HCEC 1CT (cell line): ENCODE measurements at regions not wholly inside any gene's neighbourhood (a gene's known extent, or its start where the extent isn't known, plus 50 kb on each side); places are given as distances from the start of the nearest gene placed in this dataset.

Experiments used
- DNase-seq: peaks from one replicate; pipeline ENCODE4 v3.0.0-alpha.2; 2017

GRCh38 chr4:147366164-147366563 lies 114.7 kb upstream of the EDNRA start:
- DNase-seq = no peak

GRCh38 chr4:147367891-147368290 lies 113.0 kb upstream of the EDNRA start:
- DNase-seq = no peak

- no peak for DNase-seq
These were observed 111.9 kb upstream of the EDNRA start for GRCh38 chr4:147368948-147369347.

GRCh38 chr4:147370473-147370872 lies 110.4 kb upstream of the EDNRA start:
- no peak for DNase-seq

GRCh38 chr4:147370881-147371280 lies 110.0 kb upstream of the EDNRA start:
- no peak for DNase-seq

GRCh38 chr4:147371661-147372060 lies 109.2 kb upstream of the EDNRA start:
- peak; percentile 72 for DNase-seq

- DNase-seq = no peak
These were observed 102.1 kb upstream of the EDNRA start for GRCh38 chr4:147378780-147379179.

GRCh38 chr4:147381749-147382148 lies 99.1 kb upstream of the EDNRA start:
- no peak for DNase-seq

- no peak for DNase-seq
These were observed 92.9 kb upstream of the EDNRA start for GRCh38 chr4:147388018-147388417.

GRCh38 chr4:147396105-147396504 lies 84.8 kb upstream of the EDNRA start:
- no peak for DNase-seq

GRCh38 chr4:147398556-147398955 lies 82.3 kb upstream of the EDNRA start:
- DNase-seq = no peak

GRCh38 chr4:147400721-147401120 lies 80.2 kb upstream of the EDNRA start:
- no peak for DNase-seq

- DNase-seq = no peak
These were observed 79.7 kb upstream of the EDNRA start for GRCh38 chr4:147401221-147401620.

- DNase-seq = no peak
These were observed 73.4 kb upstream of the EDNRA start for GRCh38 chr4:147407261-147408045.

GRCh38 chr4:147408189-147408588 lies 72.7 kb upstream of the EDNRA start:
- DNase-seq = no peak

- DNase-seq = no peak
These were observed 71.5 kb upstream of the EDNRA start for GRCh38 chr4:147409350-147409749.

GRCh38 chr4:147418226-147418625 lies 62.7 kb upstream of the EDNRA start:
- DNase-seq = no peak

- DNase-seq = no peak
These were observed 59.4 kb upstream of the EDNRA start for GRCh38 chr4:147421456-147421855.

- DNase-seq = no peak
These were observed 57.7 kb upstream of the EDNRA start for GRCh38 chr4:147423229-147423628.

GRCh38 chr4:147425019-147425418 lies 55.9 kb upstream of the EDNRA start:
- DNase-seq = no peak

- no peak for DNase-seq
These were observed 52.3 kb upstream of the EDNRA start for GRCh38 chr4:147428583-147428982.

- DNase-seq = no peak
These were observed 50.8 kb upstream of the EDNRA start for GRCh38 chr4:147430111-147430510.
